ENCODE measurements at regions not wholly inside any gene's neighbourhood (a gene's known extent, or its start where the extent isn't known, plus 50 kb on each side); places are given as distances from the start of the nearest gene placed in this dataset.
"Not testable (repeated sequence)": the region's sequence is repeated elsewhere in the genome, so short reads cannot be mapped to it uniquely, and the experiment has no call there.

DNA sequence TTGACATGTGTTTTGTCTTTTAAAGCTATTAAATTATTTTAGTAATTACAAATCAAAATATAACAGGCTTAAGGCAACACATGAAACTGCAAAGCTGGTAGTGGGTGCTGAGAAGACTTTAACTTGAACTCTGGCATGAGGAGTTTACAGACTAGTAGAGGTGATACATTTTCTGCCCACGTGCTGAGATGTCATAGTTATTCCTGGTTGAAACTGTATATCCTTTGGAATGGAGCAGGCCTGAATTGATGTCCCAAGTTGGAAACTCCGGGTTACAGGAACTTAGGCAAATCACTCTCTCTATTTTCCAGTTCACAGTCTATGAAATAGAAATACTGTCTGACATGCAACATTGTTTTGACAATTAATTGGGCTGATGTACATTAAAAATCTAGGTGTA is 177.1 kb upstream of the NOL4 start:
- no peaks in the 10 kb centered on the region for H3K9me3 ChIP-seq (ENCODE audit: control insufficient read depth, insufficient read depth, low read length)
- no peaks in the 10 kb centered on the region for H3K27me3 ChIP-seq (ENCODE audit: control insufficient read depth, insufficient read depth, low read length)
- ChIA-PET POLR2A (no interaction called here), CTCF (no interaction called here)
- no peak overlapping the region for H3K27ac ChIP-seq (ENCODE audit: low read depth, low read length)
- H3K4me3 ChIP-seq (ENCODE audit: low read depth, low read length), result no peak overlapping the region
- TF ChIP-seq, protein P1, sequence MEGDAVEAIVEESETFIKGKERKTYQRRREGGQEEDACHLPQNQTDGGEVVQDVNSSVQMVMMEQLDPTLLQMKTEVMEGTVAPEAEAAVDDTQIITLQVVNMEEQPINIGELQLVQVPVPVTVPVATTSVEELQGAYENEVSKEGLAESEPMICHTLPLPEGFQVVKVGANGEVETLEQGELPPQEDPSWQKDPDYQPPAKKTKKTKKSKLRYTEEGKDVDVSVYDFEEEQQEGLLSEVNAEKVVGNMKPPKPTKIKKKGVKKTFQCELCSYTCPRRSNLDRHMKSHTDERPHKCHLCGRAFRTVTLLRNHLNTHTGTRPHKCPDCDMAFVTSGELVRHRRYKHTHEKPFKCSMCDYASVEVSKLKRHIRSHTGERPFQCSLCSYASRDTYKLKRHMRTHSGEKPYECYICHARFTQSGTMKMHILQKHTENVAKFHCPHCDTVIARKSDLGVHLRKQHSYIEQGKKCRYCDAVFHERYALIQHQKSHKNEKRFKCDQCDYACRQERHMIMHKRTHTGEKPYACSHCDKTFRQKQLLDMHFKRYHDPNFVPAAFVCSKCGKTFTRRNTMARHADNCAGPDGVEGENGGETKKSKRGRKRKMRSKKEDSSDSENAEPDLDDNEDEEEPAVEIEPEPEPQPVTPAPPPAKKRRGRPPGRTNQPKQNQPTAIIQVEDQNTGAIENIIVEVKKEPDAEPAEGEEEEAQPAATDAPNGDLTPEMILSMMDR (IDR thresholded peaks at IDR 0.05; ENCODE audit: low read depth, low read length), result no peak
- DNase-seq (ENCODE audit: low read depth, low spot score), result no peak

DNA sequence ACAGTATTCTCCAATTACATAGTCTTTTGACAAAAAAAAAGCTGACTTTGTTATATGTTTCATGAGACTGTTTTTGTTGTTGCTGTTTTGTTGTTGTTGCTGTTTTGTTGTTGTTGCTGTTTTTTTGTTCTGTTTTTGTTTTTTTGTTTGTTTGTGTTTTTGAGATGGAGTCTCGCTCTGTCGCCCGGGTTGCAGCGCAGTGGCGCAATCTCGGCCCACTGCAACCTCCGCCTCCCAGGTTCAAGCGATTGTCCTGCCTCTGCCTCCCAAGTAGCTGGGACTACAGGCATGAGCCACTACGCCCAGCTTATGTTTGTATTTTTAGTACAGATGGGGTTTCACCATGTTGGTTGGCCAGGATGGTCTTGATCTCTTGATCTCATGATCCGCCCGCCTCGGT is 182.8 kb upstream of the NOL4 start:
- H3K9me3 ChIP-seq (ENCODE audit: control insufficient read depth, insufficient read depth, low read length); CTCF ChIA-PET; DNase-seq (ENCODE audit: low read depth, low spot score); H3K27me3 ChIP-seq (ENCODE audit: control insufficient read depth, insufficient read depth, low read length); POLR2A ChIA-PET; H3K4me3 ChIP-seq (ENCODE audit: low read depth, low read length); H3K27ac ChIP-seq (ENCODE audit: low read depth, low read length): not testable (repeated sequence)

DNA sequence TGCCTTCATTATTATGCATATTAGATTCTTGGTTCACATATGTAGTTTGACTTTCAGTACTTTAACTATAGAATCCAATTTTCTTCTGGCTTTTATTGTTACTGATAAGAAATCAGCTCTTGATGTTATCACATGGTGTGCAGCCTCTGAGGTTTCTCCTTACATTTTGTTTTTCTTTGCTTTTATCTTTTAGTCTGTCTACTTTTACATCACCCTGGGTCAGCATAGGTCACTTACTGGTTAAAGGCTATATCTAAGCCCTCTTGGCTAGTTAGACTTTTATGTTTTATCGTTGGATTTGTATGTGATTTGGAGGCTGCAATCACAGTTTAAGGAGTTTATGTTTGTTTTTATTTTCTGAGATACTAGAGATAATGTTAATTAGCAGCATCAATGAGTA is 187.2 kb upstream of the NOL4 start:
- no peak overlapping the region for H3K27ac ChIP-seq (ENCODE audit: low read depth, low read length)
- H3K9me3 ChIP-seq (ENCODE audit: control insufficient read depth, insufficient read depth, low read length), result no peaks in the 10 kb centered on the region
- DNase-seq (ENCODE audit: low read depth, low spot score), result no peak
- TF ChIP-seq, protein P1 (IDR thresholded peaks at IDR 0.05; ENCODE audit: low read depth, low read length), result no peak
- no peaks in the 10 kb centered on the region for H3K27me3 ChIP-seq (ENCODE audit: control insufficient read depth, insufficient read depth, low read length)
- POLR2A ChIA-PET, result no interaction called here
- CTCF ChIA-PET, result no interaction called here
- no peak overlapping the region for H3K4me3 ChIP-seq (ENCODE audit: low read depth, low read length)

DNA sequence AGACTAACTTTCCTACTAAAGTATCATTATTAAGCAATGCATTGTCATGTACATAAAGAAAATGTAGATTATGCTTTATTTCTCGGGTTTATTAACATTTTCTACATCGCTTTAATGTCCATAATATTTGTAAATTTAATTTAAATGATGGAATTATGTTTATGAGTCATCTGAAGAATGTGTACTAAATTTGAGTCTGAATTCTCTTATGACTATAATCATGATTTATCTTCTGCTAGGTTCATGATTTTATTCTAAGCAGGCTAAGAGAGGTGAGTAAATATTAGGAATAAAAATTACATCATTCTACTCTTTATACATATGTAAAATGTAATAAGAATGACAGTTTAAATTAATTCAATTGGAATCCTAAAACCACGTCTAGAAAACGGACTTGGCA is 206.3 kb upstream of the NOL4 start:
- POLR2A ChIA-PET, result no interaction called here
- Histone ChIP-seq H3K9me3 (ENCODE audit: control insufficient read depth, insufficient read depth, low read length) (no peaks in the 10 kb centered on the region), H3K27me3 (ENCODE audit: control insufficient read depth, insufficient read depth, low read length) (no peaks in the 10 kb centered on the region), H3K27ac (ENCODE audit: low read depth, low read length) (no peak overlapping the region), H3K4me3 (ENCODE audit: low read depth, low read length) (no peak overlapping the region)
- TF ChIP-seq, protein P1 (IDR thresholded peaks at IDR 0.05; ENCODE audit: low read depth, low read length), result no peak
- no peak for DNase-seq (ENCODE audit: low read depth, low spot score)
- CTCF ChIA-PET, result no interaction called here

DNA sequence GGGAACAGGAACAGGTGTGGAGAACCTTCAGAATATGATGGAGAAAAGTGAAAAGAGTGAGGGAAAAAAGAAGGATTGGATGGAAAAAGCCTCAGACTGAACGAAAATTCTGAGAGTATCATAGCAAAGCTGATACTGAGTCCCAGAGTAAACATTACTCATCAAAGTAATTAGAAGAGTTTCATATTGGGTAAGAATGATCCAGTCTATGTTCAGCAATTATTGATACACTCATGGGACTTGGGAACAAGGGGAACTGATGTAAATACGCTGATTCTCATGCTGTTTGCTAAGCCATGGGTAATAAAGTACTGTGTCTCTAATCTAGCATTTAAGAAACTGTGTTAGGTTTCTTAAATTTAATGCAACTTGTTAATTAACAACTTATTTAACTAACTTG is 219.9 kb upstream of the NOL4 start:
- TF ChIP-seq, protein P1 (IDR thresholded peaks at IDR 0.05; ENCODE audit: low read depth, low read length), result no peak
- Histone ChIP-seq H3K9me3 (ENCODE audit: control insufficient read depth, insufficient read depth, low read length) (no peaks in the 10 kb centered on the region), H3K4me3 (ENCODE audit: low read depth, low read length) (no peak overlapping the region), H3K27me3 (ENCODE audit: control insufficient read depth, insufficient read depth, low read length) (no peaks in the 10 kb centered on the region), H3K27ac (ENCODE audit: low read depth, low read length) (no peak overlapping the region)
- ChIA-PET POLR2A (no interaction called here), CTCF (interaction anchor here (0.5 kb wide), 1 partner anchor 695 kb away, joined by 5 read pairs; no protein-coding TSS in a partner anchor)
- no peak for DNase-seq (ENCODE audit: low read depth, low spot score)

DNA sequence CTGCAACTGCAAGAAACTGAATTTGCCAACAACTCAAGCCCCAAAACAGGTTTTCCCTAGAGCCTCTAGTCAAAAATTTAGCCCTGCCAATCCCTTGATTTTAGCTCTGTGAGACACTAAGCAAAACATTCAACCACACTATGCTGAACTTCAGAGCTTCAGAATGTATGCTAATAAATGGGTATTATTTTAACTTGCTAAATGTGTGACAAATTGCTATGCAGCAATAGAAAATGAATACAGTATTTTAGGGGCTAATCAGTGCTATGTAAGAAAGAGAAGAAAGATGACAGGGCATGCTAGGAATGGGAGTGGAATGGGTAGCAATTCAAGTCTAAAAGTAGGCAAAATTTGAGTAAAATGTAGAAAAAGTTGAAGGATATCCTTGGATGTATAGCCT is 223.9 kb upstream of the NOL4 start:
- DNase-seq (ENCODE audit: low read depth, low spot score), result no peak
- ChIA-PET CTCF (no interaction called here), POLR2A (no interaction called here)
- TF ChIP-seq, protein P1 (IDR thresholded peaks at IDR 0.05; ENCODE audit: low read depth, low read length), result no peak
- no peaks in the 10 kb centered on the region for H3K9me3 ChIP-seq (ENCODE audit: control insufficient read depth, insufficient read depth, low read length)
- no peaks in the 10 kb centered on the region for H3K27me3 ChIP-seq (ENCODE audit: control insufficient read depth, insufficient read depth, low read length)
- no peak overlapping the region for H3K27ac ChIP-seq (ENCODE audit: low read depth, low read length)
- H3K4me3 ChIP-seq (ENCODE audit: low read depth, low read length), result no peak overlapping the region
